ENCODE measurements at regions not wholly inside any gene's neighbourhood (a gene's known extent, or its start where the extent isn't known, plus 50 kb on each side); places are given as distances from the start of the nearest gene placed in this dataset.
"Not testable (repeated sequence)": the region's sequence is repeated elsewhere in the genome, so short reads cannot be mapped to it uniquely, and the experiment has no call there.

- H3K4me3 Mint-ChIP-seq, ATAC-seq, H3K9me3 Mint-ChIP-seq, H3K4me1 Mint-ChIP-seq, H3K27ac Mint-ChIP-seq, H3K27me3 Mint-ChIP-seq, H3K36me3 Mint-ChIP-seq: not testable (repeated sequence)
Measured at GRCh38 chr10:48102410-48103146, 103.0 kb upstream of the FAM25C start.

- not testable (repeated sequence) for ATAC-seq, H3K27ac Mint-ChIP-seq, H3K4me1 Mint-ChIP-seq, H3K27me3 Mint-ChIP-seq, H3K9me3 Mint-ChIP-seq, H3K36me3 Mint-ChIP-seq, H3K4me3 Mint-ChIP-seq
Measured at GRCh38 chr10:48098854-48099253, 99.3 kb upstream of the FAM25C start.

- H3K9me3 Mint-ChIP-seq, H3K4me1 Mint-ChIP-seq, H3K27me3 Mint-ChIP-seq, H3K36me3 Mint-ChIP-seq, H3K27ac Mint-ChIP-seq, ATAC-seq, H3K4me3 Mint-ChIP-seq: not testable (repeated sequence)
Measured at GRCh38 chr10:48090706-48091105, 91.1 kb upstream of the FAM25C start.

GRCh38 chr10:48088087-48088486 is 88.5 kb upstream of the FAM25C start:
- not testable (repeated sequence) for H3K4me3 Mint-ChIP-seq, ATAC-seq, H3K9me3 Mint-ChIP-seq, H3K27ac Mint-ChIP-seq, H3K27me3 Mint-ChIP-seq, H3K4me1 Mint-ChIP-seq, H3K36me3 Mint-ChIP-seq

GRCh38 chr10:48084446-48084845 is 84.9 kb upstream of the FAM25C start:
- ATAC-seq, H3K9me3 Mint-ChIP-seq, H3K27ac Mint-ChIP-seq, H3K4me1 Mint-ChIP-seq, H3K27me3 Mint-ChIP-seq, H3K36me3 Mint-ChIP-seq, H3K4me3 Mint-ChIP-seq: not testable (repeated sequence)

GRCh38 chr10:48071228-48071627 is 71.6 kb upstream of the FAM25C start:
- H3K27me3 Mint-ChIP-seq, H3K9me3 Mint-ChIP-seq, H3K27ac Mint-ChIP-seq, ATAC-seq, H3K36me3 Mint-ChIP-seq, H3K4me1 Mint-ChIP-seq, H3K4me3 Mint-ChIP-seq: not testable (repeated sequence)

GRCh38 chr10:48063944-48064625 is 64.5 kb upstream of the FAM25C start:
- H3K36me3 Mint-ChIP-seq, H3K27ac Mint-ChIP-seq, H3K4me1 Mint-ChIP-seq, H3K27me3 Mint-ChIP-seq, H3K9me3 Mint-ChIP-seq, H3K4me3 Mint-ChIP-seq: not testable (repeated sequence)
- ATAC-seq: peak; percentile 84

- not testable (repeated sequence) for H3K9me3 Mint-ChIP-seq, H3K4me1 Mint-ChIP-seq, H3K4me3 Mint-ChIP-seq, ATAC-seq, H3K27ac Mint-ChIP-seq, H3K36me3 Mint-ChIP-seq, H3K27me3 Mint-ChIP-seq
Measured at GRCh38 chr10:48055395-48055794, 55.8 kb upstream of the FAM25C start.

All from stimulated activated memory B cell treated with anti-CD40 and anti-IgM and Interleukin-4, amounts not matched to agents 10 μg/mL and 1 μg/mL and 100 μg/mL, for 72 hours (primary cell).